IMR-90 (cell line): ENCODE measurements at regions not wholly inside any gene's neighbourhood (a gene's known extent, or its start where the extent isn't known, plus 50 kb on each side); places are given as distances from the start of the nearest gene placed in this dataset.

Experiments
- ATAC-seq: fragments of 200-7000 bp; cut with Tn5 transposase; 2 replicates; pipeline ENCODE4 v1.9.1; 2020; ENCODE audit warnings: low read depth, mild to moderate bottlenecking, moderate library complexity
- BruUV-seq: library from RNA; stranded (reverse); fragments of 400-500 nt; replicated peaks from 2 replicates; lab custom pipeline; 2021; lab: Mats Ljungman, UMichigan
- CTCF ChIA-PET: fragments of 300-600 bp; formaldehyde crosslinking; extraction: SDS; loops from one replicate; lab custom pipeline; 2021; ENCODE audit warnings: antibody characterized with exemption; lab: Yijun Ruan, JAX
- POLR2A ChIA-PET: fragments of 300-600 bp; sonication (Branson Sonifier 250); formaldehyde crosslinking; loops from one replicate; lab custom pipeline; 2022; ENCODE audit warnings: antibody characterized with exemption; ENCODE audit not compliant: unreplicated experiment; lab: Charles Lee
- DNase-seq: peaks from one replicate; pipeline ENCODE4 v3.0.0; 2013
- H2AFZ ChIP-seq: replicated peaks from 2 replicates; pipeline ENCODE3; 2013; ENCODE audit warnings: low read length, mild to moderate bottlenecking; ENCODE audit not compliant: poor library complexity
- H2AK5ac ChIP-seq: 2 replicates; pipeline ENCODE4 v1.6.1; 2013; ENCODE audit warnings: low read depth, low read length, inconsistent platforms
- H2AK9ac ChIP-seq: replicated peaks from 2 replicates; pipeline ENCODE3; 2013; ENCODE audit warnings: mild to moderate bottlenecking, low read depth, low read length, moderate library complexity; ENCODE audit not compliant: poor library complexity
- H2BK120ac ChIP-seq: 2 replicates; pipeline ENCODE4 v1.6.1; 2013; ENCODE audit warnings: low read depth, low read length, inconsistent platforms
- H2BK15ac ChIP-seq: 3 replicates; pipeline ENCODE4 v1.6.1; 2013; ENCODE audit warnings: low read depth, low read length, inconsistent platforms
- H2BK20ac ChIP-seq: 2 replicates; pipeline ENCODE4 v1.6.1; 2013; ENCODE audit warnings: low read depth, mild to moderate bottlenecking, inconsistent platforms, low read length, moderate library complexity
- H2BK5ac ChIP-seq: 2 replicates; pipeline ENCODE4 v1.6.1; 2013; ENCODE audit warnings: mild to moderate bottlenecking, low read depth, low read length, inconsistent platforms; ENCODE audit not compliant: poor library complexity, severe bottlenecking
- H3K14ac ChIP-seq: replicated peaks from 2 replicates; pipeline ENCODE4 v1.6.1; 2013; ENCODE audit warnings: low read depth, low read length, inconsistent platforms
- H3K18ac ChIP-seq: 2 replicates; pipeline ENCODE4 v1.6.1; 2013; ENCODE audit warnings: low read depth, low read length, control low read depth
- H3K23ac ChIP-seq: 2 replicates; pipeline ENCODE4 v1.6.1; 2013; ENCODE audit warnings: low read depth, low read length, inconsistent platforms
- H3K27ac ChIP-seq: 2 replicates; pipeline ENCODE4 v1.5.1; 2013; ENCODE audit warnings: mild to moderate bottlenecking, control low read depth, low read length; ENCODE audit not compliant: insufficient read depth
- H3K27me3 ChIP-seq: 2 replicates; pipeline ENCODE4 v1.6.1; 2013; ENCODE audit warnings: low read length; ENCODE audit not compliant: control insufficient read depth, insufficient read depth
- H3K36me3 ChIP-seq: 2 replicates; pipeline ENCODE4 v1.6.1; 2013; ENCODE audit warnings: low read length, mixed read lengths; ENCODE audit not compliant: control insufficient read depth, insufficient read depth
- H3K4ac ChIP-seq: 2 replicates; pipeline ENCODE4 v1.6.1; 2013; ENCODE audit warnings: low read depth, low read length, inconsistent platforms
- H3K4me1 ChIP-seq: 2 replicates; pipeline ENCODE4 v1.6.1; 2013; ENCODE audit warnings: low read length, mixed read lengths; ENCODE audit not compliant: control insufficient read depth, insufficient read depth
- H3K4me2 ChIP-seq: 2 replicates; pipeline ENCODE4 v1.6.1; 2013; ENCODE audit warnings: low read depth, mild to moderate bottlenecking, control low read depth, low read length, moderate library complexity
- H3K4me3 ChIP-seq: 2 replicates; pipeline ENCODE4 v1.5.1; 2013; ENCODE audit warnings: low read depth, mild to moderate bottlenecking, control low read depth, low read length, moderate library complexity; ENCODE audit not compliant: insufficient read depth
- H3K56ac ChIP-seq: 2 replicates; pipeline ENCODE4 v1.6.1; 2013; ENCODE audit warnings: low read length, inconsistent platforms; ENCODE audit not compliant: insufficient read depth; ENCODE audit errors: extremely low read depth
- H3K79me1 ChIP-seq, 2 experiments: 2 replicates each; pipeline ENCODE4 v1.6.1; 2013; ENCODE audit warnings: low read length in 2 of 2, inconsistent platforms in 1 of 2, low read depth in 1 of 2
- H3K9ac ChIP-seq: 2 replicates; pipeline ENCODE4 v1.6.1; 2013; ENCODE audit warnings: low read depth, low read length, control low read depth
- H3K9me1 ChIP-seq: 2 replicates; pipeline ENCODE4 v1.6.1; 2013; ENCODE audit warnings: low read length, inconsistent platforms; ENCODE audit not compliant: insufficient read depth
- H3K9me3 ChIP-seq: 2 replicates; pipeline ENCODE4 v1.6.1; 2013; ENCODE audit warnings: low read length; ENCODE audit not compliant: control insufficient read depth, insufficient read depth
- H4K20me1 ChIP-seq: 2 replicates; pipeline ENCODE4 v1.6.1; 2013; ENCODE audit warnings: low read length, inconsistent platforms; ENCODE audit not compliant: insufficient read depth
- H4K5ac ChIP-seq: 2 replicates; pipeline ENCODE4 v1.6.1; 2013; ENCODE audit warnings: mild to moderate bottlenecking, low read depth, low read length, control low read depth
- H4K8ac ChIP-seq, 2 experiments: 2 replicates each; pipeline ENCODE4 v1.6.1; 2013; ENCODE audit warnings: low read depth in 2 of 2, low read length in 2 of 2, control low read depth in 1 of 2, inconsistent platforms in 1 of 2
- H4K91ac ChIP-seq: 2 replicates; pipeline ENCODE4 v1.6.1; 2013; ENCODE audit warnings: low read depth, low read length, inconsistent platforms; ENCODE audit not compliant: insufficient read depth
- CHD1 ChIP-seq: IDR thresholded peaks from 2 replicates; pipeline ENCODE4 v1.6.1; 2012; ENCODE audit warnings: low read depth, low read length, improper control_type of control experiment
- MAZ ChIP-seq: IDR thresholded peaks from 2 replicates; pipeline ENCODE4 v1.6.1; 2012; ENCODE audit warnings: low read depth, mild to moderate bottlenecking, low read length, improper control_type of control experiment, moderate library complexity, borderline replicate concordance
- WGBS, 2 experiments: methylation state at CpG; one replicate each; pipeline versions ENCODE4 v1.1.5 to v1.1.7; 2013; ENCODE audit warnings: missing lambda C conversion rate in 2 of 2; ENCODE audit not compliant: insufficient read length in 1 of 2; ENCODE audit errors: extremely low coverage in 2 of 2; 5-methylcytosine and 5-hydroxymethylcytosine counted together
- dilution Hi-C: fragments of 300-500 bp; cut with HindIII; formaldehyde crosslinking; loops from one replicate; pipeline ENCODE4 v1.14.3; 2018; ENCODE audit warnings: low sequenced_read_pairs; ENCODE audit not compliant: unreplicated experiment
- in situ Hi-C: fragments of 300-500 bp; cut with MboI; formaldehyde crosslinking; loops from 3 replicates; pipeline ENCODE4 v1.14.3; 2019; ENCODE audit warnings: low sequenced_read_pairs, inconsistent platforms, mixed read lengths
- intact Hi-C: fragments of 100-400 bp; cut with micrococcal nuclease; formaldehyde crosslinking; loops from 2 replicates; pipeline ENCODE4 v1.10.0; 2022
- TF ChIP-seq, protein P1 (sequence below): conservative IDR thresholded peaks from 2 replicates; pipeline ENCODE4 v1.5.1; 2012; ENCODE audit warnings: mild to moderate bottlenecking, low read depth, low read length, improper control_type of control experiment

DNA sequence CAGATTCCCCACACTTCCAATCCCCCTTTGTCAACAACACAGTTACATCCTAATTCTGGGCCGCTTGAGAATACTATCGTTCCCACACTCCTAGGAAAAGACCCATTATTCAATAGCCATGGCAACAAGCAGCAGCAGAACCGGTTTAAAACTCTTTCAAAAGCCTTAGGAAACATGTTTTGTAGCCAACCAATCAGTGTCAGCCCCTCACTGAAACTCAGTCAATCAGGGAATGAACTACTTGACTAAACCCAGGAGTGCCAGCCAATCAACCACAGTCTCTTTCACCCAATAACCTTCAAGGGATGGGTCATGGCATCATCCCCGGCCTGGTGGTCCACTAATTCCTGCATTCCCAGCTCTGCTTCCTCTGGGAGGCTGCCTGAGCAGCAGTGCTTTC is 204.8 kb upstream of the HS6ST1 start:
- Histone ChIP-seq H3K9me1 (no peaks in the 10 kb centered on the region), H3K79me1 (no peaks in the 10 kb centered on the region), H4K20me1 (no peaks in the 10 kb centered on the region), H3K4me1 (no peaks in the 10 kb centered on the region), H3K27ac (no peak overlapping the region), H2AFZ (no peak overlapping the region), H2BK20ac (no peak overlapping the region), H3K36me3 (no peaks in the 10 kb centered on the region), H4K8ac (no peak overlapping the region), H2BK15ac (no peak overlapping the region), H3K23ac (no peak overlapping the region), H3K4me3 (no peak overlapping the region), H2AK5ac (no peak overlapping the region), H3K56ac (no peak overlapping the region), H3K9ac (no peak overlapping the region), H3K4ac (no peak overlapping the region), H4K5ac (no peak overlapping the region), H4K91ac (no peak overlapping the region), H2BK5ac (no peak overlapping the region), H2BK120ac (no peak overlapping the region), H3K4me2 (no peak overlapping the region), H3K27me3 (no peaks in the 10 kb centered on the region; the same call in 1 of the 2 replicates), H3K14ac (no peak overlapping the region), H3K9me3 (no peaks in the 10 kb centered on the region; the same call in 1 of the 2 replicates), H3K18ac (no peak overlapping the region), H2AK9ac (no peak overlapping the region)
- ATAC-seq (no peak), DNase-seq (no peak)
- POLR2A ChIA-PET = no interaction called here
- intact Hi-C loops = no loop called here
- in situ Hi-C loops = no loop called here
- 60% methylated on average over 1 of the region's 4 CpGs; no CpG with 5 or more reads in 1 of the 2 experiments for WGBS, 2 experiments
- BruUV-seq = no TSS peak
- dilution Hi-C loops = no loop called here
- TF ChIP-seq, protein P1, sequence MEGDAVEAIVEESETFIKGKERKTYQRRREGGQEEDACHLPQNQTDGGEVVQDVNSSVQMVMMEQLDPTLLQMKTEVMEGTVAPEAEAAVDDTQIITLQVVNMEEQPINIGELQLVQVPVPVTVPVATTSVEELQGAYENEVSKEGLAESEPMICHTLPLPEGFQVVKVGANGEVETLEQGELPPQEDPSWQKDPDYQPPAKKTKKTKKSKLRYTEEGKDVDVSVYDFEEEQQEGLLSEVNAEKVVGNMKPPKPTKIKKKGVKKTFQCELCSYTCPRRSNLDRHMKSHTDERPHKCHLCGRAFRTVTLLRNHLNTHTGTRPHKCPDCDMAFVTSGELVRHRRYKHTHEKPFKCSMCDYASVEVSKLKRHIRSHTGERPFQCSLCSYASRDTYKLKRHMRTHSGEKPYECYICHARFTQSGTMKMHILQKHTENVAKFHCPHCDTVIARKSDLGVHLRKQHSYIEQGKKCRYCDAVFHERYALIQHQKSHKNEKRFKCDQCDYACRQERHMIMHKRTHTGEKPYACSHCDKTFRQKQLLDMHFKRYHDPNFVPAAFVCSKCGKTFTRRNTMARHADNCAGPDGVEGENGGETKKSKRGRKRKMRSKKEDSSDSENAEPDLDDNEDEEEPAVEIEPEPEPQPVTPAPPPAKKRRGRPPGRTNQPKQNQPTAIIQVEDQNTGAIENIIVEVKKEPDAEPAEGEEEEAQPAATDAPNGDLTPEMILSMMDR = no peak
- no peak for TF ChIP-seq CHD1
- TF ChIP-seq MAZ = no peak
- CTCF ChIA-PET = no interaction called here
